ENCODE measurements at regions not wholly inside any gene's neighbourhood (a gene's known extent, or its start where the extent isn't known, plus 50 kb on each side); places are given as distances from the start of the nearest gene placed in this dataset.

DNA sequence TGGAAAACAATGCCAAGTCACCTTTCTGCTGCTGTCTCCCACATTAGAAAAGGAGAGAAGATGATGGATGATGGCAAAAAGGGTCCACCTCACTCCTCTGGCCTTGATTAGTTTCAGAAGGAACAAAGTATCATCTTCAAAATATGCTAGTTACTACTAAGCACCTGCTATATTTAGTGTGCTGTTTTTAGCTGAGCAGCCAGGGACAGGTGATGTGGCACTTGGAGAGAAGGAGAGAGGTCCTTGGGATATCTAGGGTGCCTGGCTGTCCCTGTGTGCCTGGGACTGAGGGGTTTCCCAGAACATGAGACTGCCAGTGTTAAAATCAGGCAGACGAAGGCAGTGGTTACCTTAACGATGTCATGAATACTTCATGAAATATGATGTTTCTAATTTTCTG, 235.5 kb upstream of the NT5C1B start:
- TF ChIP-seq, protein P1, sequence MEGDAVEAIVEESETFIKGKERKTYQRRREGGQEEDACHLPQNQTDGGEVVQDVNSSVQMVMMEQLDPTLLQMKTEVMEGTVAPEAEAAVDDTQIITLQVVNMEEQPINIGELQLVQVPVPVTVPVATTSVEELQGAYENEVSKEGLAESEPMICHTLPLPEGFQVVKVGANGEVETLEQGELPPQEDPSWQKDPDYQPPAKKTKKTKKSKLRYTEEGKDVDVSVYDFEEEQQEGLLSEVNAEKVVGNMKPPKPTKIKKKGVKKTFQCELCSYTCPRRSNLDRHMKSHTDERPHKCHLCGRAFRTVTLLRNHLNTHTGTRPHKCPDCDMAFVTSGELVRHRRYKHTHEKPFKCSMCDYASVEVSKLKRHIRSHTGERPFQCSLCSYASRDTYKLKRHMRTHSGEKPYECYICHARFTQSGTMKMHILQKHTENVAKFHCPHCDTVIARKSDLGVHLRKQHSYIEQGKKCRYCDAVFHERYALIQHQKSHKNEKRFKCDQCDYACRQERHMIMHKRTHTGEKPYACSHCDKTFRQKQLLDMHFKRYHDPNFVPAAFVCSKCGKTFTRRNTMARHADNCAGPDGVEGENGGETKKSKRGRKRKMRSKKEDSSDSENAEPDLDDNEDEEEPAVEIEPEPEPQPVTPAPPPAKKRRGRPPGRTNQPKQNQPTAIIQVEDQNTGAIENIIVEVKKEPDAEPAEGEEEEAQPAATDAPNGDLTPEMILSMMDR (IDR thresholded peaks at IDR 0.05; ENCODE audit: low read depth, low read length) = no peak
- no peak for TF ChIP-seq EZH2phosphoT487 (IDR thresholded peaks at IDR 0.05; ENCODE audit: low read depth)
